ENCODE measurements at regions not wholly inside any gene's neighbourhood (a gene's known extent, or its start where the extent isn't known, plus 50 kb on each side); places are given as distances from the start of the nearest gene placed in this dataset.

DNA sequence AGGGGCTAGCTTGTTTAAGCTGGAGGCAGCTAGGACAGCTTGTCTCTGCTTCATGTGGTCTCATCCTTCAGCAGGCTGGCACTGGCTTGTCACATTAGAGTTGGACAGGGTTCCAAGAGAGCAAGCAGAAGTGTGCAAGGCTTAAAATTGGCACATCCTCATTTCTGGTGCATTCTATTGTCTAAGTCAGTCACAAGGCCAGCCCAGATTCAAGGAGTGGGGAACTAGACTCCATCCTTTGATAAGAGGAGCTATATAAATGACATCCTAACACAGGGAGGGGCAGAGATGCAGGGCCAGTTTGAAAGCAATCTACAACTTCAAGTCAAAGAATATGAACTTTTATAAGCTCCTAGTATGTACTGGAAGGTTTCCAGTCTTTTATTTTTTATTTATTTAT lies 313.2 kb downstream of the PTTG2 start:
- H3K9me3 ChIP-seq: no peaks in the 10 kb centered on the region
- H3K27me3 ChIP-seq: no peaks in the 10 kb centered on the region
- H3K27ac ChIP-seq: no peak overlapping the region
- H3K4me3 ChIP-seq: no peak overlapping the region
- ATAC-seq: no peak
- no peaks in the 10 kb centered on the region for H3K36me3 ChIP-seq
- TF ChIP-seq, protein P1, sequence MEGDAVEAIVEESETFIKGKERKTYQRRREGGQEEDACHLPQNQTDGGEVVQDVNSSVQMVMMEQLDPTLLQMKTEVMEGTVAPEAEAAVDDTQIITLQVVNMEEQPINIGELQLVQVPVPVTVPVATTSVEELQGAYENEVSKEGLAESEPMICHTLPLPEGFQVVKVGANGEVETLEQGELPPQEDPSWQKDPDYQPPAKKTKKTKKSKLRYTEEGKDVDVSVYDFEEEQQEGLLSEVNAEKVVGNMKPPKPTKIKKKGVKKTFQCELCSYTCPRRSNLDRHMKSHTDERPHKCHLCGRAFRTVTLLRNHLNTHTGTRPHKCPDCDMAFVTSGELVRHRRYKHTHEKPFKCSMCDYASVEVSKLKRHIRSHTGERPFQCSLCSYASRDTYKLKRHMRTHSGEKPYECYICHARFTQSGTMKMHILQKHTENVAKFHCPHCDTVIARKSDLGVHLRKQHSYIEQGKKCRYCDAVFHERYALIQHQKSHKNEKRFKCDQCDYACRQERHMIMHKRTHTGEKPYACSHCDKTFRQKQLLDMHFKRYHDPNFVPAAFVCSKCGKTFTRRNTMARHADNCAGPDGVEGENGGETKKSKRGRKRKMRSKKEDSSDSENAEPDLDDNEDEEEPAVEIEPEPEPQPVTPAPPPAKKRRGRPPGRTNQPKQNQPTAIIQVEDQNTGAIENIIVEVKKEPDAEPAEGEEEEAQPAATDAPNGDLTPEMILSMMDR (IDR thresholded peaks at IDR 0.05): no peak
- TF ChIP-seq POLR2AphosphoS5 (IDR thresholded peaks at IDR 0.05) (no peak), EP300 (IDR thresholded peaks at IDR 0.05) (no peak), POLR2A (IDR thresholded peaks at IDR 0.05) (no peak)
- H3K4me1 ChIP-seq: no peaks in the 10 kb centered on the region

DNA sequence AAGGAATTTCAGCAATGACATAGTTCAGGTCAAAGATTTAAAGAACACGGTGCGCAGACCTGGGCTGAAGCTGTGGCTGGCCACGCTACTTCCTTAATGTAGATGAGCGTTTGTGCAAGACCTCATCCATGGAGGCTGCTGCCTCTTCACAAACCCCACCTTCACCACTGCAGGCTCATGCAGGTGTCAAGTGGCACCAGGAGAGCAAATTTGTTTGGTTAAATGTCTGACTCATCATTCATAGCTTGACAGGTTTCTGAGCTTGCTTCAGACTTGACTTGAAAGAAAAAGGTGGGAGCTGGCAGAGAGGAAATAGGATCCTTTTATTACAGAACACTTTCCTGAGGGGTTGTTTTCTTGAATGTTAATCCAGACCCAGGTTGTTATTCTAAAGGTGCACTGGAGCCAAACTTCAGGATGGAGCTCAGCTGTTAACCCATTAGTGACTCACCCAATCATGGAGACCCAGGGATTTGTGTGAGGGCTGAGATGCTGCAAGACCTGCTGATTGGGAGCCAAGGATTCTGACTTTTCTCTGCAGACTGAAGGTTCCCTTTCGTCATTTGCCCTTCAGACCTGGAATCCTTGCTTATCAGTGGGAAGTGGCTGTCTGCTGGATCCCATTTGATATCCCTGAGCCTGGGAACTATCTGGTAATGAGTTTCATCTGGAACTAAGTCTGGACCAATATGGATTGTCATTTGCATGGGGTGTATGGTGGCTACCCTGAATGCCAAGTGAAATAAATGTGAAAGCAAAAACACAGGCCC lies 315.3 kb downstream of the PTTG2 start:
- WGBS, 2 donors (ENCODE audit: low coverage in 1 of 2): 89% methylated on average over 3 of the region's 5 CpGs; no CpG with 5 or more reads in 1 of the 2 donors
- Histone ChIP-seq H3K4me3 (no peak overlapping the region), H3K27me3 (no peaks in the 10 kb centered on the region), H3K4me1 (peaks cover 0 to 5% (median 0%) of the 10 kb centered on the region in 3 donors), H3K36me3 (no peaks in the 10 kb centered on the region), H3K27ac (no peak overlapping the region), H3K9me3 (no peaks in the 10 kb centered on the region)
- ATAC-seq: no peak
- TF ChIP-seq EP300 (IDR thresholded peaks at IDR 0.05): no peak

DNA sequence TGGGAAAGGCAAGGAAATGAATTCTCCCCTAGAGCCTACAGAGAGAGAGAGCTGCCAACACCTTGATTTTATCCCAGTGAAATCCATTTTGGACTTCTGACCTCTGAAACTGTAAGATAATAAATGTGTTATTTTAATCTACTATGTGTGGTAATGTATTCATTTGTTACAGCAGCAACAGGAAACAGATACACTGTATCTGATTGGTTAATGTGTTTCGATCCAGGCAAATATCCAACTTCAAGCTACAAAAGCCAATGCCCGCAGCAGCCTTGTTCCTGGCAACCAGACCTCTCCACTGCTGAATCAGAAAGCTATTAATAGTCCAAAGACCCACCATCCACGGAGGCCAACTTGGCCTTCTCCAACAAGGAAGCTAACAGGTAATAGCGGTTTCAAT lies 318.1 kb downstream of the PTTG2 start:
- no peaks in the 10 kb centered on the region for H3K27me3 ChIP-seq
- no peaks in the 10 kb centered on the region for H3K9me3 ChIP-seq
- H3K36me3 ChIP-seq: no peaks in the 10 kb centered on the region
- peaks cover 0 to 22% (median 11%) of the 10 kb centered on the region in 3 donors for H3K4me1 ChIP-seq
- TF ChIP-seq EP300 (IDR thresholded peaks at IDR 0.05): no peak
- TF ChIP-seq, protein P1 (IDR thresholded peaks at IDR 0.05): no peak
- TF ChIP-seq POLR2AphosphoS5 (IDR thresholded peaks at IDR 0.05): no peak
- WGBS, 2 donors (ENCODE audit: low coverage in 1 of 2): 100% methylated on average over 1 of the region's 4 CpGs; no CpG with 5 or more reads in 1 of the 2 donors
- H3K4me3 ChIP-seq: no peak overlapping the region
- no peak for ATAC-seq
- no peak overlapping the region for H3K27ac ChIP-seq

DNA sequence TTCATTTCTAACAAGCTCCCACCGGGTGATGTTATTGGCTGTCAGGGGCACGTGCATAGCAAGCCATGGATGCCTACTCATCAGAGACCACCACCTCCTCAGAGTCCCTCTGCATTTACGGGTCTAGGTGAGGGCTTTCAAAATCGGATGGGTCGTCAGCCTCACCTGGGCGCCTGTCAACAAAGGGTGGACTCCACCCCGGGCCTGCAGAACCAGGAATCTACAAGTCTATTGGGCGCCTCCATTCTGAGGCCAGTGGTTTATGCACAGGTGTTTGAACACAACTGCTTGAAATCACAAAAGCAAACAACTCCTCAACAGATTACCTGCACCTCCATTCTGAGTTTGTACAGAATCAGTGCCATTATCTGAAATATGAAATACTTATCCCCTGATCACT lies 318.9 kb downstream of the PTTG2 start:
- no peak overlapping the region for H3K4me3 ChIP-seq
- H3K9me3 ChIP-seq: no peaks in the 10 kb centered on the region
- H3K27me3 ChIP-seq: no peaks in the 10 kb centered on the region
- H3K36me3 ChIP-seq: no peaks in the 10 kb centered on the region
- H3K4me1 ChIP-seq: peaks cover 0 to 22% (median 11%) of the 10 kb centered on the region in 3 donors
- 97% methylated on average over 5 to 7 of the region's 8 CpGs for WGBS, 2 donors (ENCODE audit: low coverage in 1 of 2)
- ATAC-seq: no peak
- TF ChIP-seq EP300 (IDR thresholded peaks at IDR 0.05): no peak
- no peak for TF ChIP-seq POLR2A (IDR thresholded peaks at IDR 0.05)
- no peak for TF ChIP-seq POLR2AphosphoS5 (IDR thresholded peaks at IDR 0.05)
- TF ChIP-seq, protein P1 (IDR thresholded peaks at IDR 0.05): no peak
- no peak overlapping the region for H3K27ac ChIP-seq

DNA sequence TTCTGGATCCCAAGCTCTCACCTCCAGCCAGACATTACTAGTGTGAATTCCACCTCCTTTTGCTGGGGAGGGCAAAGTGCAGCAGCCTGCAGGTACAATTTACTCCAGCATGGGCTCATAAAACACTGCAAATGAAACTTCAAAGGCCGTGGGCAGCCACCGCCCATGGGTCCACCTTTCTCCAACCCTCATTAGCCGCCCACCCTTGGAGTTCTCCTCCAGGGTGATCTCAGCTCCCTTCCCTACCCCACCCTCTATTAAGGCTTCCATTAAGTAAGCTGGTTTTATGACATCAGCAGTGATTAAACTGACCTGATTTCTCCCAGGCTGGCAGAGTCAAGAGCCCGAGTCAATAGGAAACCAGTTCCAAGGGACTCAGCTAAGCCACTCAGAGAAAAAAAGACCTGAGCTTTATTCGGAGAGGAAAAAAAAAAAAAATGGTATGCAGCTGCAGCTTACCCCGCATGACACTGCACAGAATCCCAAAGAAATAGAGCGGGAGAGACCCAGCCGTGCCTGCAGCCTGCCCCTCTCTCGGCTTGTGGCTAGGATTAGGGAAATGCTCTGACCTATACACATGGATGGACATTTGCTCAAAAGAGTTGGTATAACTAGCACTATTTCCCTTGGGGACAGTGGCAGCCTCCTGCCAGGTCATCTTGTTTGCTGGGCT lies 319.6 kb downstream of the PTTG2 start:
- 64 to 87% methylated on average over 3 to 6 of the region's 9 CpGs for WGBS, 2 donors (ENCODE audit: low coverage in 1 of 2)
- peaks cover 0 to 22% (median 11%) of the 10 kb centered on the region in 3 donors for H3K4me1 ChIP-seq
- no peak overlapping the region for H3K27ac ChIP-seq
- no peaks in the 10 kb centered on the region for H3K9me3 ChIP-seq
- H3K36me3 ChIP-seq: no peaks in the 10 kb centered on the region
- no peak overlapping the region for H3K4me3 ChIP-seq
- H3K27me3 ChIP-seq: no peaks in the 10 kb centered on the region
- TF ChIP-seq, protein P1 (IDR thresholded peaks at IDR 0.05): no peak
- TF ChIP-seq POLR2A (IDR thresholded peaks at IDR 0.05) (no peak), POLR2AphosphoS5 (IDR thresholded peaks at IDR 0.05) (no peak)
- ATAC-seq: no peak

Data from gastroesophageal sphincter (tissue), 4 donors.